ENCODE measurements at regions not wholly inside any gene's neighbourhood (a gene's known extent, or its start where the extent isn't known, plus 50 kb on each side); places are given as distances from the start of the nearest gene placed in this dataset.

DNA sequence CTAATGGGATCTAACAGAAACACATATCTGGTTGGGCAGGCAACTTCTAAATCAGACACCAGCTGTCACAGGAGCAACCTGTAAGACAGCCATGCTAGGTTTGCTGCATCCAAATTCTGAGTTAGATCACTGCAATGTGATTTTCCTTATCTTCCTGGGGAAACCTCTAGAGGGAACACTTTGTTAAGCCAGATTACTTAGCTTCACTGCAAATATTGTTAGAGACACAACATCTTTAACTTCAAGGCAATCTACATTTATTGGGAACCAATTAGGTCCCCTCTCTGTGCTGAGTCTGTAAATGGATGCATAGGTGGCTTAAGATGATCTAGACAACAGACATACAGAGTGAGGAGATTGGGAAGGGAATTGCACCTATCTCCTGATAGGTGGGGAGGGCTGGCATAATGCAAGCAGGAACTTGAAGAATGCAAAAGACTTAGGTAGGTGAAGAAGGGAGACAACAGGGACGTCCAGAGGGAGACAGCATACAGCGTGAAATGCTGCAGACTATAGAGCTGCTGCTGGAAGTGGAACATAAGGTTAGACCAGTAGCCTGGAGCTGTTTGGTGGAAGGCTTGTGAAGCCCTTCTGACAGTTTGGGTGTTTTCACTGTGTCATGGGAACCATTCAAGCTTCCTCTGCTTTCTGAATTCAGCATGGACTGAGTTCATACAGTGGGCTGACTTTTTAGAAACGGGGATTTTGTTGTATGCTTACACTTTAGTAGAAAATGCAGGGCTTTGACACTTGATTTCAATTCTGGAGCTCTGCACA lies 109.8 kb upstream of the ELMO1 start:
- TF ChIP-seq, protein P1, sequence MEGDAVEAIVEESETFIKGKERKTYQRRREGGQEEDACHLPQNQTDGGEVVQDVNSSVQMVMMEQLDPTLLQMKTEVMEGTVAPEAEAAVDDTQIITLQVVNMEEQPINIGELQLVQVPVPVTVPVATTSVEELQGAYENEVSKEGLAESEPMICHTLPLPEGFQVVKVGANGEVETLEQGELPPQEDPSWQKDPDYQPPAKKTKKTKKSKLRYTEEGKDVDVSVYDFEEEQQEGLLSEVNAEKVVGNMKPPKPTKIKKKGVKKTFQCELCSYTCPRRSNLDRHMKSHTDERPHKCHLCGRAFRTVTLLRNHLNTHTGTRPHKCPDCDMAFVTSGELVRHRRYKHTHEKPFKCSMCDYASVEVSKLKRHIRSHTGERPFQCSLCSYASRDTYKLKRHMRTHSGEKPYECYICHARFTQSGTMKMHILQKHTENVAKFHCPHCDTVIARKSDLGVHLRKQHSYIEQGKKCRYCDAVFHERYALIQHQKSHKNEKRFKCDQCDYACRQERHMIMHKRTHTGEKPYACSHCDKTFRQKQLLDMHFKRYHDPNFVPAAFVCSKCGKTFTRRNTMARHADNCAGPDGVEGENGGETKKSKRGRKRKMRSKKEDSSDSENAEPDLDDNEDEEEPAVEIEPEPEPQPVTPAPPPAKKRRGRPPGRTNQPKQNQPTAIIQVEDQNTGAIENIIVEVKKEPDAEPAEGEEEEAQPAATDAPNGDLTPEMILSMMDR (conservative IDR thresholded peaks at IDR 0.05; ENCODE audit: low read depth, low read length), result no peak
- no peak for TF ChIP-seq EZH2 (IDR thresholded peaks at IDR 0.05; ENCODE audit: borderline replicate concordance, low read depth, low read length, poor library complexity, severe bottlenecking)
